Hepatic stellate cell (primary cell): ENCODE measurements at regions not wholly inside any gene's neighbourhood (a gene's known extent, or its start where the extent isn't known, plus 50 kb on each side); places are given as distances from the start of the nearest gene placed in this dataset.

Experiments used
- DNase-seq: peaks from one replicate; pipeline ENCODE4 v3.0.0; 2011; ENCODE audit warnings: low spot score

DNA sequence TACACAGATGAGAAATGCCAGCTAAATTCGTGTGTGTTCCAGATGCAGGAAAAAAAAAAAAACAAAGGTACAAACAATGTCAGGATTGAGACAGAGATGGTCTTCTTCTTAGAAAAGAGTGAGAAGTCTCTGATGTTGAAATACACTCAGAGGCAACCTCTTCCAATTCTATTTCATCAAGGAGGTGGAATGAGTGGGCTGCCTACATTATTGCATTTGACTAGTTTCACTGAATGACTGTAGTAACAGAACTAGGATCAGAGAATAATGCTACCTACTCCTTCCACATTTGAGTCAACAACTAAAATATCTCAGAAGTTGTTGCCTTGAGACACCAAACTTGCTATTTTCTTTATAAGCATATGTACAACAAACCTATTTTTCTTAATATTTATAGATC is 1332.2 kb upstream of the FLRT2 start:
- no peak for DNase-seq

DNA sequence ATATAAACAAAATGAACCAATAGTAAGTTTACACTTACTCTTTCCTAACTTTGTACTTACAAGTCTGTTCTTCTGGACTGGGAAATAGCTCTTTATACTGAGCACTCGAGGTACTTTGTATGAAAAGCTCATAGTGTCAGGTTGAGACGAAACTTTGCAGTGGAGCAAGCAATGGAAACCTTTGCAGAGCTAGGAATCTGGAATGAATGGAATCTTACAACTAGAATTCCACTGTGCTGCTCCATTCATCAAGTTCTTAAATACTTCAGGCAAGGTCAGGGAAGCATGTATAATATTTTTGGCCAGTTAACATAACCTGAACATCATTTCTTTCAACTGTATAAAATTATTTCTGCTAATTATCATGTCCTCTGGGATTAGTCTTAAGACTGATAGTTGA is 1327.5 kb upstream of the FLRT2 start:
- DNase-seq = no peak

DNA sequence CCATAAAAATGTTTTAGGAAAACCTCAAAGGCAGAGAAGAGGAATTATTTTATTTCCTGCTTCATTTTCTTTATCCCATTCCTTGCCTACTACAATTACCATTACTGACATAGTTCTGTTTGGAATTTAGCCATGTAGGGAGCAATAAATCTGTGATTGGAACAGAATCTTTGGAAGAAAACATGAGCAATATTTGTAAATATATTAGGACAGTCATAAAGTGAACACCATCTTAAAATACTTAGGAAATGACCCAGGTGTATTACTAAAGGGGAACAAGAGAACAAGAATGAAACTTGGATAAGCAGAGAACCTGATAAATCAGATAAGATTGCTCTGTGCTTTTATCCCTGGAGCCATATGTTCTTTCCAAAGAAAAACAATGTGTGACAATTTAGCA is 1326.0 kb upstream of the FLRT2 start:
- DNase-seq = no peak

DNA sequence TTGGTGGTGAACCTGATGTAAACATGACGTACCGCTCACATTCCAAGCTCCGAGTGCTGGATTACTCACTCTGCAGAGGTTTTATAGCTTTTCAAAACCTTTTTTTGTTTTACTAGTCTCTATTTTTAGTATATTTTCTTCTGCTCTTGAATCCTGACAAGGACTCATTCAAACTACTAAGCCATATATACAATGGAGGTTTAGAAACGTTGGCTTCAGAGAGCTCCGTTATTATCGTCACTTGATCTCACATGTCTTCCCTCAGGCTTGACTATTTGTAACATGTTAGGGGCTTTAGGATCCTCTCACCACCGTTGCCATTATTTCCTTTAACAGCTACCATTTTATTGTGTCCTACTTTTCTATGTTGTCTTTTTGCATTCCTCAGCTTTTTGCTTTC is 1321.5 kb upstream of the FLRT2 start:
- no peak for DNase-seq

DNA sequence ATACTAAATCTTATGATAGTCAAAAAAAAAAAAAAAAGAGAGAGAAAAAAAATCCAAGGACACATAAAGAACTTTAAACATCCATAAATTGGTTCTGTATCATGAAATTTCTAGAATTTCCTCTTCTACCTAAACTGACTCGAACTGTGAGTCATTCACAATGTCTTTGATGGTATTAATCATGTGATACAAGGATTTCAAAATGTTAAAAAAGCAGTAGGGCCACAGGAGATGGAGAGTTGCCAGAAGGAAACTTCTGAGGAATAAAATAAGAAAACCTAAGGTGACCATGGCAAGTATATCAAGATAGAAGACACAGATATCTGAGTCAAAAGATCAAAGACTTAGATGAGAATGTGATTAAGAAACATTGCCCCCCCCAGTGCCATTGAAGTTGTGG is 1320.9 kb upstream of the FLRT2 start:
- DNase-seq = no peak

DNA sequence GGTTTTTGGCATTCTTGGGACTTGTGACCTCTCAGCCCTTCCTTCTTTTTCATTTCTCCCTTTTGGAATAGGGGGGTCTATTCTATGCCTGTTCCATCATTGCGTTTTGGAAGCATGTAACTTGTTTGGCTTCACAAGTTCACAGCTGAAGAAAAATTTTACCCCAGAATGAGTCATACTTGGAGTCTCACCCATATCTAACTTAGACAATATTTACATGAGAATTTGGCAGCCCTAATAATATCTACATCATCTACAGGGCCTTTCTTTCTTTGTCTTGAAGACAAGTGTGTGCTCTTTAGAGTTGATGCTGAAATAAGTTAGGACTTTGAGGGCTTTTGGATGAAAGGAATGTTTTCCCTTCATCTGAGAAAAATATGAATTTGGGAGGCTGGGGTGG is 1312.9 kb upstream of the FLRT2 start:
- DNase-seq = no peak

DNA sequence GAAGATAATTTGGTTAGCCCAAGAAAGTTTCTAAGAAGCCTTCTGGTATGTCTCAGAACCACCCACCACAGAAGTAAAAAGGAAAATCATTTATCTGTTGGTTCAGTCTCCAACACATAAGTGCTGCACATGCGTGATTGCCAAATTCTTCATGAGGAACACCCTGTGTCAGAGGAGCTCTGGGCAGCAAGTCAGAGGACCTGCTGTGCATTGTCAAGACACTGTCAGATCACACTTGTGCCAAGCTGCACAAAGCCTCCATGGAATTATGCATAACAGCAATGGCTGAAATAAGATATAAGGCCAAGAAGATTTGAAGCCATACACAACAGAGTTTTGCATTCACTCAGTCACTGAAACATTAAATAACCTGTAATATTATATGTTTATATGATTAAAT is 1304.7 kb upstream of the FLRT2 start:
- no peak for DNase-seq

DNA sequence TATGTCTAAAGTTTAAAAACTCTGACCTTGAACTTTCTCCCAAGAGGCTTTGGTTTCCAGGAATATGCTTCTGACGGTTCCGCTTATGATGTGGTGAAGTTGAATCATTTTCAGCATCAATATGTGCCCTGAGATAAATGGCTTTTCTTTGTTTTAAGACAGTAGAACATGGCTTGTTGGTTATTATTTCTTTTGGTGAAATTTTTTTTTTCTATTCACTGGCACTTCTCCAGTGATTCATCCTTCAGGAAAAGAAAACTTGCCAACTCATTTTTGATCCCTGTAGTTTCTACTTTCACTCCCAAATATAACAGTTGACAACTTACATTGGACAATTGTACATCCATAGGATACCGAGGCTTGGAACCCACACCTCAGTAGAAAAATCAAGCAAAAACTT is 1301.2 kb upstream of the FLRT2 start:
- DNase-seq = no peak

DNA sequence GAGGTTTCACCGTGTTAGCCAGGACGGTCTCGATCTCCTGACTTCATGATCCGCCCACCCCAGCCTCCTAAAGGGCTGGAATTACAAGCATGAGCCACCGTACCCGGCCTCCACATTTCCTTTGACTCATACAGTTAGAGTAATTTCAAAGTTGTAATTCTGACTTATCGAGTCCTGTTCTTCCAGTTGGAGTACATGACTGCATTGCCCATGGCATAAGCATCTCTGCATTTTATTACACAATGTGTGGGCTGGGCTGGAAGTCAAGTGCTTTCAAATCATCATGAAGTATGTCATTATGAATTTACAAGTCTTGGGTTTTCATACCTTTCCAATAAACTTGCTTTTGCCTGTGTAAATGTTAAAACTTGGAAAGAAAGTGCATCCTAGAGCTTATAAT is 1295.7 kb upstream of the FLRT2 start:
- no peak for DNase-seq

DNA sequence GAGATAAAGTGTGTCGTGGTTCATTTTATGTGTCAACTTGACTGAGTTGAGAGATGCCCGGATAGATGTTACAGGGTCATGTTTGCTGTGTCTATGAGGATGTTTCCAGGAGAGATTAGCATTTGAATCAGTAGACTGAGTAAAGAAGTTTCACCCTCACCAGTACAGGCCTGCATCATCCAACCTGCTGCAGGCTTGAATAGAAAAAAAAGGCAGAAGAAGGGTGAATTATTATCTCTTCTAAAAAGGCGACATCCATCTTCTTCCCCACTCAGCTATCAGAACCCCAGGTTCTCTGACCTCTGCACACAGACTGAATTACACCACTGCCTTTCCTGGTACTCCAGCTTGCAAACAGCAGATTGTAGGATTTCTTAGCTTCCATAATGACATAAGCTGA is 1293.7 kb upstream of the FLRT2 start:
- DNase-seq = no peak

DNA sequence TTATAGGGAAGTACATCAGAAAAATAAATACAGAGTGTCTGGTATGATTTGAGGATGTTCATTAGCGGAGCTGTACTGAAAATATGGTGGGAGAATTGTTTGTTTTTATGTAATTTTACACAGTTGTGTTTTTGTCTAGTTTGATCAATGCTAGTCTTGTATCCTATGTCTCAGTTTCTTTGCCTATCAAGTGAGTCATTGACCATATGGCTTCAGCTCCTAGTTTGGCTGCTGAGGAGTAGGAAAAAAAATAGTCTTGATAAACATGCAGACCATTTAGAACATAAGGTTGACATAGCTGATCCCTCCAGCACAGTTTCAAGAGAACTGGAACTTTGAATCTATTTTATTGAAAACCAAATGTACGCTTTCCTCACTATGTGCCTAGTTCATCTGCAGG is 1292.1 kb upstream of the FLRT2 start:
- no peak for DNase-seq

DNA sequence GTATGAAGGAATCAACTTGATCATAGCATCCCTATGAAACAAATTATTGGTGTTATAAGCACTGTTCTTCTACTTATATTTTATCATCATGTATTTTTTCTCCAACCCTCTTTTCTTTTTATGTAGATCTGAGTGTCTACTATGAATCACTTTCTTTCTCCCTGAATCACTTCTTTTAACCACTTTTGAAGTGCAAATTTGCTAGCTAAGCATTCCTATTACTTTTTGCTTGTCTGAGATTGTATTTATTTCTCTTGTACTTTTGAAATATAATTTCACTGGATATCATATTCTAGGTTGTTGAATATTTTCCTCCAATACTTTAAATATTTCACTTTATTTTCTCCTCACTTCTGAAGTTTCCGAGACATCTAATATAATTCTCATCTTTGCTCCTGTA is 1282.3 kb upstream of the FLRT2 start:
- DNase-seq = no peak

DNA sequence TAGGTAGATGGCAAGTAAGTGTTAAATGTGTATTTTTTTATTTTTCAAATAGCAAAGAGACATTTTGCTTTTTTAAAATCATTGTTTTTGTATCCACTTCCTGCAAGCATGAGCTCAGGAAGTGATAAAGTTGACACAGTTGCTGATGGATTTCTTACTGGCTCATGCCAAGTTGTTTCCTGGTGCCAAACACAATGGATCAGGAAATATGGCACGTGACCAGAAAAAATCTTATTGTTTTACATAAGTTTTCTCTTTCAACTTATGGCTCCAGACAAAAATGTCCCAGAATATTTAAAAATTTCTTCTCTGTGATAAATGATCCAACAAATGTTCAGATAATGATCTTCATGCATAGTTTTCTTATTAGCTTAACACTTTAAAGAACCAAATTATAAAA is 1279.1 kb upstream of the FLRT2 start:
- no peak for DNase-seq

DNA sequence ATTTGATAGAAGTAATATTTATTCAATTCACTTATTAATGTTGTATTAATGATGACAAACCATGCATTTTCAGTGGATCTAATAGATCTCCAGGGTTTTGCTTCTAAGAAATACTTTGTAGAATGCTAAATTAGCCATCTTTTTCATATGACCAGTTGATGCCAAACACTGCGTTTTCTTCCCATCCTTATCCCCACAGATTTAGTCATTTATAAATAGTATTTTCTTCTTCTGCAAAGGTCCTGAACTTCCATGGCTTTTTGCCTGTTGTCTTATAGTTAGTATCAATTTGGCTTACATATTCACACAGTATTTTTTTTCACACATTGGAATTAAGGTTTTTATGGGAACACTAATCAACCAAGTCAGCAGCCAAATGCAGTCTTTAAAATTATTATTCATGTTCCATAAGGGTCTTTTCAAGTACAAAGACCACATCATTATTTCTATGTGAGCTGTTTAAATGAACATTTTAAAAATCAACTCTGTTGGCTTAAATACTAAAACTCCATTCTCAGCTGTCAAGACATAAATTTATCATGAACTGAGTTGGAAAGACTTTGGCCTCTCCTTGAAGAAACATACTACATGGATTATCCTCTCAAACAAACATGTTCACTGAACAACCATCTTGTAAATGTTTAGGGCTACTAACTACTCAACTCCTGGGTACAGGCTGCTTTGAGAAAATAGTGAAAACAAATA is 1278.4 kb upstream of the FLRT2 start:
- no peak for DNase-seq

DNA sequence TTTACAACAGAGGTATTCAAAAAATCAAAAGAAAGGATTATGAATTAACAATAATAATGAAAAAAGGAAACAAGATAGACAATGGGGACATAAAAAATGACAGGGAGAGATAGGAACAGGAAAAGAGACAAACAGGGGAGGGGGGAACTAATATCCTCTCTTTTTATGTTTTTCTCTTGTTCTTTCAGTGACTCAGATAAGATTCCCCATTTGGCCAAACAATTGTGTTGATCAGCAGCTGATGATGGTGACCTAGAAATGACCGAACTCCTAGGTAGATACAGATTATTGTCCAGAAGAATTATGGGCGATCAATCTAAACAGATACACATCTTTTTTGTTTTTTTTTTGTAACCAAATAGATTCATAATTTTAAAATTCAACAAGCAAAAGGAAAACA is 1277.2 kb upstream of the FLRT2 start:
- DNase-seq = no peak

DNA sequence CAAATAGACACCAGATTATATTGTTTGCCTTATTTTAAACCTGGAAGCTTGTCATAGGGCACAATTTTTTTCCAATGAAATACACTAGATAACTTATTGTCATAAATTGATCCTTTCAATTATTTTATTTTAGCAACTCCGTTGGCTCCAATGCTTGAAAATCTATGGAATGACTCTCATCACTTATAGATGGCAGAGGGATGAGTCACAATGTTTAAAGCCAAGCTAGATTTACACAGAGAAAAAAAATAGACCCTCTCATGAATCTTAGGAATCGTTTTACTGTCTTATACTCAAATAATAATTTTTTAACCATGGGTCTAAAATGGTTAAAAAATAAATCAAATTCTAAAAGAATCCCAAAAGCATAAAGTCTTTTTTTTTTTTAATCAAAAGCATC is 1276.6 kb upstream of the FLRT2 start:
- DNase-seq = no peak

DNA sequence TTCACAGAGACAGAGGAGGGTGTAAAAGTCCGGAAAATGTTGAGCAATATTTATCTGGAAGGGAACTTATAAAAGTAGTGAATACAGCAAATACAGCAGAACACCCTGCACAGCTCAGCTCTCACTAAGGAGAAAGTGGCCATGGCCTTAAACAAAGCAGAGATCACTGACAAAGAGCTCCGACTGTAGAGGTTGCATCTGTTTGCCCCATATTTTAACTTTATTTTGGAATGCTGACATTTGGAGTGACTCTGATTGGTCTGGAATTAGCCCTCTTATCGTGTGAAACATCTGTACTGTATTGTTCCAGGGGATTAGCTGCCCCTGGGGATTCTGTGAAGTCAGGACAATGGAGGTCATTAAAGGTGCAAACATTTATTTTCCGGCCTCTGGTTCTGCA is 1275.7 kb upstream of the FLRT2 start:
- DNase-seq = no peak

DNA sequence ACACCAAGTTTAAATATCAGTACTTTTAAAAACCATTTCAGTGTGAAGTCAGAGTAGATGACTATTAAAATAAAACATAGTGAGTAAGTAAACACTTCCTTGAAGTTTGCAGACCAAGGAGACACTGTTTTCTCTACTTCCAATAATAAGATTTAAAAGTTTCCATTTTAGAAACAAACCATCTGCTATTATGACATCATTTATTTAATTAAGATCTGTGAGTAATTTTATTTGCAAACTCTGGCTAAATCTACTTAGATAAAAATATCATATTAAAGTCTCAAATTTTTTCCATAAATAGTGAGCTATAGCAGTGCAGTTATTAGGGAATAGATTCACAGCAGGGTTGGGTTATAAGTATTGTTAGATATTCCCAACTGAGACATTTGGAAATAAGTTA is 1267.0 kb upstream of the FLRT2 start:
- no peak for DNase-seq

DNA sequence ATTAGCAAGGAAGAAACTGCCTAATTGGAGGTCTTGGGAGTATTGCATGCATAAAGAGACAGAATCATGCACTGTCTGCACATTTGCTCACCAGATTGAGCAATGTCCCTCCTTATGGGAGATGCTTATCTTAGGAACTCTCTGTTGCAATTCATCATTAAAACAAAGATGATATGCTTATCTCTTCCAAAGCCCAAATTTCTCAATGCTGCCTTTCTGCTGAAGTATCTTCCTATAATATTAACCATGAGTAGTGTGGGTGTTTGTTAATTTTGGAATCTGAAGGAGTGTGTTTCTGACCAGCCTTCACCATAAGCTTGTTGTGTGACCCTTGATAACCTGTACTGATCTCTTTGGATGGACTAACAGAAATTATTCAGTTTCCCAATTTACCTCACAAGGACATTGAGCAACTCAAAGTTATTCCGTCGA is 1257.6 kb upstream of the FLRT2 start:
- DNase-seq = no peak

DNA sequence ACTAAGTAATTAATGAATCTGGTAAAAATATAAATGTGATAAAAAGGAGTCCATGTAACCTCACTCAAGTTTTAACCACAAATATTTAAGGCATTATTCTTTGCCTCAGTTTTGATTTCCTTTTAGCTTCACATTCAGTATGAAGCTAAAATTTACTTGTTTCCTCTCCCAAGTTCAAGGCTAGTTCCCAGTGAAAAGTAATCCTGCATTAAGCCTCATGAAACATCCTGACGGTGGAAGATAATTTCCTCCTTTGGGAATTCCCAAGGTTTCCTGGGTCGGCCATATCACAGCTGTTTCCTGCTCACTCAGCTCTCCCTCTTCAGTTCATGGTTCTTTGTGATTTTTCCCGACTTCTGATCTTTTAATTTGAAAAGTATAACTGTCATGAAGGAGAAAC is 1256.8 kb upstream of the FLRT2 start:
- DNase-seq = no peak

DNA sequence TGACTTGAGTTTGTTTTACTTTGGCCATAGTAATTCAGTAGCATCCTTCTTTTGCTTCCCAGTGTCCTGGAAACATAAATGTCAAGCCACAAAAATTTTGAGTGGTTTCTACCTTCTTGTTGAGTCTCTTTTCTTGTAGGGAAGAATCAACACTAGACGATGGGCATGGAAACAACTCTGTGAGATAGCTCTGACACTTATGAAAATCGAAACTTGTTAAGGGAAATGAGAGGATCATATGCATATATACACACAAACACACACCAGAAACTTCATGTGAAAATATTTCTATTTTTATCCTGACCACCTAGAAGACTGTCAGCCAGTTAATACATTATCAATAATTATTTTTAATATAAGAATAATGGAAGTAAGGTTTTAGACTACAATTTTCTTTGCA is 1247.3 kb upstream of the FLRT2 start:
- DNase-seq = no peak

DNA sequence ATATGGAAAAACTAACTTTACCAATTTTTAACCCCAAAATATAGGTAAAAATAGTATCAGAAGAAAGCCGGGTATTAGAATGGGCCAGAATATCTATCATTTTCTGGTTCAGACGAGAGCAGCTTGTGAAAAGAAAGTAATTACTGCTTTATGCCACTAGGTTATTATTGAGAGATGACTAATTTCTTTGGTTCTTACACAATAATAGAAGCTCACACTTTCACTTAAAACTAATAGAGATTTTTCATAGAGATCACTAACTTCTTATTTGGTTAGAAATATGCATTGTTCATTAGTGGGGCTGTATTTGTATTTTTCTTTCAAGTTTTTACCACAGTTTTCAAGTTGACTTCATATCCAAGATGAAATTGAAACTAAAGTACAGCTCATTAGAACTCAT is 1241.2 kb upstream of the FLRT2 start:
- no peak for DNase-seq

DNA sequence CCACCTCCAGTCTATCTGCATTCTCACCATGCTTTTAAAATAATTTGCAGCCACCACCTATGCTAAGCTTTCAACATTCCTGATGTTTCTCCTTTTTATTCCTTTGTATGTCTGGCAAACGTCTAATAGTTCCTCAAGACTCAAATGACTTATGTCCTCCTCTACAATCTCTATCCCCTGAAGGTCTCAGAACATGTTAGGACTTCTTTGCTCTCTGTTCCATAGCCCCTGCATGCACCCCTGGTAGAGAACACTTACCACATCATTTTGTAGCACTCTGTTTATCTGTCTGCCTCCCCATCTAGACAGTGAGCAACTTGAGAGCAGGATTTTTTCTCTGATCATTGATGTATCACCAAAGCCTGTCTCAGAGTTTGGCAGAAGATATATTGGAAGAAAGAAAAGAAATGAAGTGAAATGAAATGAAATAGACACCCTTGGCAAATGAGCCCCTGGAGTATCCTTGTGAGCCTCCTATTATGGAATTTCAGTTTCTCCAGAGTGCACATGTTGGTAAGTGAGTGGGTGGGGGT is 1231.2 kb upstream of the FLRT2 start:
- DNase-seq = no peak

DNA sequence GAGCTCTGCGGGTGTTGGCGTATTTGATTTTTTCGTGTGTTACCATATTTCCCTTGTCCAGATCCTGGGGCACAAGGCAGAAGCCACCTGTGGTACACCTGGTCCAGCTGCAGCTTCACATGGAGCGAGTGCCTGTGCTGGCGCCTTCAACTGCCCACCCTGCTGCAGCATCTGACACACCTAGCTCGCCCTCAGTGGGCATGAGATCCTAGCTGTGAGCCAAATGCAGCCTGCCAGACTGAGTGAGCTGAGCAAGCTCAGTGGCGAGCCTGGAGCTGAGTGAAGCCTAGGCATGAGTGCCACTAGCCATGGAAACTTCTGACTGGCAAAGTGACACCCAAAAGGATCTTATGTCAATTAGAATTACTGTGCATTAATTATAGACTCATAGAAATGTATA is 1226.8 kb upstream of the FLRT2 start:
- no peak for DNase-seq

DNA sequence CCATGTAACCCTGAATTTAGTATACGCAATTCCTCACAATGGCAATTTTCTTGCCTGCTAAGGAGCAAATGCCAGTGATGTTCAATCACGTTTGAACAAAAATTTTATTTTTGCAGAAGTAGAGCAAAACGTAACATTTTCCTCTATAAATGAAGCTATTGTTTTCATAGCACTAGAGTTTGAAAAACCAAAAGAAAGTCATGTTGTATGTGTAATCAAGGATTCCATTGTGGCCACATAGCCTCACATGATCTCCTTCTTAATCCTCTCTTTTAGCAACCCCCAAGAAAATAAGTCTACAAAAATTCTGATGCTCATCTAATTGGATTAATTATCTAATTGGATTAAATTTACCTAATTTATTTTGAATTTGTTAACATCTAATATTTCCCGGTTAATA is 1217.4 kb upstream of the FLRT2 start:
- no peak for DNase-seq
